ENCODE measurements at regions not wholly inside any gene's neighbourhood (a gene's known extent, or its start where the extent isn't known, plus 50 kb on each side); places are given as distances from the start of the nearest gene placed in this dataset.

DNA sequence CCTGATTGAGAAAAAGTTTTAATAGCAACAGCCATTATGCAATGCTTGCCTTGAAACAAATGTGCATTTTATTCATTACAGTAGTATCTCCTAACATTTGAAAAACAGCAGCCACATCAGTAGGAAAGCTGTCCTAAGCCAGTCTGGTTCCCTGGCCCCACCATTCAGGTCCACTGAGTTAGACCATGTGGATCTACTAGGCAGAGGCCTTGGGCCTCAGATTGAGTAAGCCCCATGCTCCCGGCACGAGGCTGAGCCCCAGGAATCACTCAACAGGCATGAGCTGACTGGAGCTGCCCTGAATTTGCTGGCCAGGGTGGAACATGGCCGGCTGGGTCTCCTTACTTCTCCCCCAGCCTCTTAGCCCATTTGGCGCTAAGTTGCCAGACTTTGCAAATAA, 103.4 kb downstream of the ZFP36L2 start:
- TF ChIP-seq, protein P1, sequence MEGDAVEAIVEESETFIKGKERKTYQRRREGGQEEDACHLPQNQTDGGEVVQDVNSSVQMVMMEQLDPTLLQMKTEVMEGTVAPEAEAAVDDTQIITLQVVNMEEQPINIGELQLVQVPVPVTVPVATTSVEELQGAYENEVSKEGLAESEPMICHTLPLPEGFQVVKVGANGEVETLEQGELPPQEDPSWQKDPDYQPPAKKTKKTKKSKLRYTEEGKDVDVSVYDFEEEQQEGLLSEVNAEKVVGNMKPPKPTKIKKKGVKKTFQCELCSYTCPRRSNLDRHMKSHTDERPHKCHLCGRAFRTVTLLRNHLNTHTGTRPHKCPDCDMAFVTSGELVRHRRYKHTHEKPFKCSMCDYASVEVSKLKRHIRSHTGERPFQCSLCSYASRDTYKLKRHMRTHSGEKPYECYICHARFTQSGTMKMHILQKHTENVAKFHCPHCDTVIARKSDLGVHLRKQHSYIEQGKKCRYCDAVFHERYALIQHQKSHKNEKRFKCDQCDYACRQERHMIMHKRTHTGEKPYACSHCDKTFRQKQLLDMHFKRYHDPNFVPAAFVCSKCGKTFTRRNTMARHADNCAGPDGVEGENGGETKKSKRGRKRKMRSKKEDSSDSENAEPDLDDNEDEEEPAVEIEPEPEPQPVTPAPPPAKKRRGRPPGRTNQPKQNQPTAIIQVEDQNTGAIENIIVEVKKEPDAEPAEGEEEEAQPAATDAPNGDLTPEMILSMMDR (IDR thresholded peaks at IDR 0.05; ENCODE audit: insufficient read depth, low read length): no peak
- no peak for TF ChIP-seq GABPA (IDR thresholded peaks at IDR 0.05; ENCODE audit: low read depth)
- no peak for TF ChIP-seq POLR2AphosphoS5 (IDR thresholded peaks at IDR 0.05; ENCODE audit: low read depth)
- TF ChIP-seq SPI1 (IDR thresholded peaks at IDR 0.05; ENCODE audit: borderline replicate concordance, low read depth): no peak
